Ovary (tissue), 3 donors: ENCODE measurements at regions not wholly inside any gene's neighbourhood (a gene's known extent, or its start where the extent isn't known, plus 50 kb on each side); places are given as distances from the start of the nearest gene placed in this dataset.

ENCODE experiments used
- CTCF ChIP-seq, 3 donors: fragments of 450-650 bp in 2 of 3; fragments of 200-600 bp in 1 of 3; IDR thresholded peaks; one replicate each; pipeline versions ENCODE4 v1.5.1 to v1.8.0; 2016 to 2022; ENCODE audit warnings: antibody characterized with exemption in 3 of 3, mild to moderate bottlenecking in 1 of 3
- EP300 ChIP-seq: sonication (generic); formaldehyde crosslinking; IDR thresholded peaks from one replicate; pipeline ENCODE4 v1.6.1; 2017; ENCODE audit warnings: antibody characterized with exemption
- POLR2A ChIP-seq: fragments of 450-650 bp; IDR thresholded peaks from one replicate; pipeline ENCODE4 v1.6.1; 2017; ENCODE audit warnings: antibody characterized with exemption, mild to moderate bottlenecking, moderate library complexity
- donor health status: DM: no; HTN: no; CAD: no.

DNA sequence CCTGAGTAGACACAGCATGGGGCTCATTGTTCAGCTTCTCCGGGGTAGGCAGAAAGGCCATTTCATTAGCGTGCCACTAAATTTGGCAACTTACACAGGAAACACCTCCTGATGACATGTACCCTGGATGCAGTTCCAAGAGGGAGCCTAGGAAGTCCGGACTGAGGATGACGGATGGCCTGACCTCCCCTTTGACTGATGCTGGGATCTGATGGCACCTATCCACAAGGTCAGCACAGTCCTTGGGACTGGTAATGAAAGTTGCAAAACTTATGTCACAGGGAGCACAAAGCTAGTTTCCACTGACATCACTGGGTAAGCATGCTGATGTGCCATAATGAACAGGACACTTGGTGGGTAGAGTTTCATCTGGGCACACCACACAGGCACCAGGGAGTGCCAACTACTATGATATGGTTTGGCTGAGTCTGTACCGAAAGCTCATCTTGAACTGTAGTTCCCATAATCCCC lies 126.7 kb upstream of the ARL4C start:
- no peak for TF ChIP-seq EP300
- TF ChIP-seq POLR2A: no peak
- TF ChIP-seq CTCF (IDR thresholded peaks at IDR 0.05): no peak
